NCI-H345 (cell line): ENCODE measurements at regions not wholly inside any gene's neighbourhood (a gene's known extent, or its start where the extent isn't known, plus 50 kb on each side); places are given as distances from the start of the nearest gene placed in this dataset.

ENCODE experiments used
- DNase-seq: peaks from one replicate; lab custom pipeline; 2025; lab: John Stamatoyannopoulos, UW

DNA sequence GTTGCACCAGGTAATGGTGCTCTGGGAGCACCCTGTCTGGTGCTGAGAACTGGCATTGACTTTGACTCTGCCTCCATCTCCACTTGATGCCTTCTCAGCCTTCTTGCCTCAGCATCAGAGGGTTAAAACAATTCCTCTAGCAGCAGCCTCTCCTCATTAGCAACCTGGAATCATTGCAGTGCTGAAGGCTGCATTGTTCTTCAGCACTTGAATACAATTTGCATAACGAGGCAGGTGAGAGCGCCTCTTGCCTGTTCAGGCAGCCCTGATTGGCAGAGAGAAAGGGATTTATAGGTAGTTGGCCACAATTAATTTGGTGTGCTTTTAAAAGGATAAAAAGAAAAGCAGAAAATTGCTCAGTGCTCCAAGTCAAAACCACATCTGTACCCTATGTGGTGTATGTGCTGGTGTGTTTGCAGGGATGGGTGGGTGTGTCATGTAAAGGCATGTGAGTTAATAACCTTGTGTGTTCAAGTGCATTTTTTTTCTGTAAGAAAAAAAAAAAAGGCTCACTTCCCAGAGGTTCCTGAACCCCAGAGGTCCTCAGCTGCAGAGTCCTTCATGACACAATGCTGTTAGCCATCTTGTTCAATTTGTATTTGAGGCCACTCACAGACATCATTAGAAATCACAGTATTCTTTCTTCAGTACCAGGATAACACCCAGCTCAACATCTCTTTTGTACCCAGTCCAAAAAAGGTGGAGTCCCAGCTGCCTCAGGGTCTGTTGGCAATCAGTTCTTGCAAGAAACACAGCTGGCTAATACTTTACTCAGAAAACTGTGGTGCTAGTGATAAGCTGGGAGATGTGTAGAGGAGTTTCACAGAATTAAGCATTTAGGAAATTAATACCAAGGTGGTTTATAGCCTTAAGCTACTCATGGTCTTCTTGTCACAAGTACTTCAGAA is 385.6 kb downstream of the GRIN2B start:
- peak; percentile 24 for DNase-seq

DNA sequence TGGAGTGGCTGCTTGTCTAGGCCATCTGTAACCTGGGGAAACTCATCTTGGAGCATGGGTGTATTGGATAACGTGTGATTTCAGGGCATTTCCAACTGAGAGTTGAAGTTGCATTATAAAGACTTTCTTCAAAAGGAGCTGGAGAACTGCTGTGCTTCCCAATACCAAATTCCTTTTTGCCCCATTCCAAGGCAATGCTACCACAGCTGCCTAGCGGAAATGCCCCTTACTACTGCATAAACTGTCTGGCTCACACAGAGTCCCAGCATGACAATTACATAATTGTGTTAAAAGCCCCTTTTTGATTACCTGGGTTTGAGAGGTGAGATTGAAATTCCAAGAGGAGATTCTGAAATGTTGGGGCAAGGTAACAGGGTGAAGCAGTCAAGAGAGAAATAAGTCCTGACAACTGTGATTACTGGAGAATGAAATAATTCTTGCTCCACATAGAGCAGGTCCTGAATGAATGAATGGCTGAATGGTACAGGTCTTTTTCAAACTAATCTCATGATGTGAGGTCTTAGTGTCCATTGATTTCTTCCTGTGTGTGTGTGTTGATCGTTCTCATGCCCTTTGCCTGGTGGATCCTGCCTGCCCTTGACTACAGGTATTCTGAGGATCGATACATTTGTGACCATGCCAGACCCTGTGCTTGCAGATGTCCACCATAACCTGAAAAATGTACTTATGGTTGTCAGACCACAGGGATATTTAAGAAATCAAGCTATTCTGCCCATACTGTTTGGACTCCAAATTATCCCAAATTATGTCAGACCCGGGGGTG is 386.5 kb downstream of the GRIN2B start:
- no peak for DNase-seq

DNA sequence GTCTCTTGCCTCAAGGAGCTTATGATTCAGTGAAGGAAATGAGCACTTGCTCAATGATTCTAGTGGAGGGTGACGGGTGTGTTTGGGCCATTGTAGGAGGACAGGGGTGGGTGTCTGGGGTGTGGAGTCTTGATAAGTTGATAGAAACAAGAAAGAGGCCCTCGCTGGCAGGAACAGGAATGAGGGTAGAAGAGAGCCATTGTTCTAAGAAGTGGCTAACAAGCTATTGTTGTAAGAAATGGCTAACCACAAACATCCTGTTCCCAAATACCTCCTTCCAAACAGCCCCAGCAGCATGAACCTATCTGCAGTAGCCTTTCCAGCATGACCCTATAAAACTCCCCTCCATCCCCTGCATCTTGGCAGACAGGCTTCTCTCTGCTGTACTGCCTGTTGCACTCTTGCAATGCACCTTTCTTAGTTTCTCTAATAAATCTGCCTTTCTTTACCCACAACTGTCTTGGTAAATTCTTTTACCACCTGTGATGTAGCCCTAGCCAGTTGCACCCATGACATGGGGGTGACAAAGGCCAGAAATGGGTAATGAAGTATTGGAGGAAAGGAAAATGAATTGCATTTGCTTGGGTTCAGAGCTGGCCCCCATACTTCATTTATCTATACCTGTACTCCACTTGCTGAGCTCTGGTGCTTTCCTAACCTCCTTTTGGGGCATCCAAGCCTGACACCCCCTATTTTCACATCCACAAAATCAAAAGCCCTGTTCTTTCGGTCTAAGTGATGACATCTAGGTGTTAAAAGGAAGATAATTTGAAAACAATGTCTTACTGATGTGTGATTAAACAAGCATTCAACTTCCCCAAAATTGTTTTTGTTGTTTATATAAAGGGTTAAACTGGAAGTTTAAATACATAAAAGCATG is 389.1 kb downstream of the GRIN2B start:
- no peak for DNase-seq

DNA sequence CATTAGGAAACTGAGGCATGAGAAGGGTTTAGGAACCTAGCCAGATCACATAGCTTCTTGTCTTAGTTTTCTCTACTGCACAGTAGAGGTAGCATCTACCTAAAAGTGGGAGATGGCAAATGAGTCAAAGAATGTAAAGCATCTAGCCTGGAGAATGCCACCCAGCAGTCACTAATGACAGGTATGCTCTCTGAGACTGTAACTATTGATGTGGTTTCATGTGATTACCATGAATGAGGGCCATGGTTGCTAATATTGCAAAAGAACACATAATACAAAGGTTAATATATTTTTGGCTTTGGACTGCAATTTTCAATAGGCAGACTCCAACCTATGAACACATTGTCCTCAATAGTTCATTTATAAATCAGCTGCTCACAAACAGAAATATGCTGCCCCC is 389.9 kb downstream of the GRIN2B start:
- no peak for DNase-seq

DNA sequence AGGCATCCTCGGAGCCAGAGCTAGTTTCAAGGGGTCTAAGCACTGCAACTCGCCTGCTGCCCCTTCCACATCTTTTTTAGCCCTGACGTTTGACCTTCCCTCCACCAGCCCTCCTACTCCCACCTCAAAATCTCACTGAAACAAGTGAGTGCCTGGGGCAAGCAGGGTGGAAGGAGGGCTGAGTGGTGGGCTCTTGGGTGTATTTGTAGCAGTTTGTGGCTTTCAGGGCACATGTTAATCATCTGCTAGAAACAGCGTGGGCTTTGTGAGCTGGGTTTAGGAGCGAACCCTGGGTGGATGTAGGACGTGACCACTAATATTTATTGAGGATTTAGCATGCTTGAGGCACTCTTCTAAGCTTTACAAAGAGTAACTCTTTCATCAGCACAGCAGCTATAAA is 390.3 kb downstream of the GRIN2B start:
- DNase-seq: no peak

DNA sequence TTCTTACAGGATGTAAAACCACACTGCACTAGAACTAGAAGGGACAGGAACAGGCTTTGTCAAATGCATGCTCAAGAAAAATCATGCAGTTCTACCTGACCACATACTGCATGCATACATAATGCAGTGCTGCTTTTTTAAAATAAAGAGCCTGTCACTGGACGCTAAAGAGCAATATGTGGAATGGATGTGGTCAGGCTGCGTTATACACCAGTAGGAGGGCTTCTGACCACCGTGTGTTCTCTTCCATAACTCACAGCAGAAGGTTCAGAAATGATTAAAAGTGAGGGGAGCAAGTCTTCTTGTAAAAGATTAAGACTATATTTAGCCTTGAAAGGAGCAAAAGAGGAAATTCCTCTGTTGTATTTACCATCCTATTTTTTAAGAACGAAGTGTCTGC is 392.0 kb downstream of the EMP1 start:
- DNase-seq: no peak

DNA sequence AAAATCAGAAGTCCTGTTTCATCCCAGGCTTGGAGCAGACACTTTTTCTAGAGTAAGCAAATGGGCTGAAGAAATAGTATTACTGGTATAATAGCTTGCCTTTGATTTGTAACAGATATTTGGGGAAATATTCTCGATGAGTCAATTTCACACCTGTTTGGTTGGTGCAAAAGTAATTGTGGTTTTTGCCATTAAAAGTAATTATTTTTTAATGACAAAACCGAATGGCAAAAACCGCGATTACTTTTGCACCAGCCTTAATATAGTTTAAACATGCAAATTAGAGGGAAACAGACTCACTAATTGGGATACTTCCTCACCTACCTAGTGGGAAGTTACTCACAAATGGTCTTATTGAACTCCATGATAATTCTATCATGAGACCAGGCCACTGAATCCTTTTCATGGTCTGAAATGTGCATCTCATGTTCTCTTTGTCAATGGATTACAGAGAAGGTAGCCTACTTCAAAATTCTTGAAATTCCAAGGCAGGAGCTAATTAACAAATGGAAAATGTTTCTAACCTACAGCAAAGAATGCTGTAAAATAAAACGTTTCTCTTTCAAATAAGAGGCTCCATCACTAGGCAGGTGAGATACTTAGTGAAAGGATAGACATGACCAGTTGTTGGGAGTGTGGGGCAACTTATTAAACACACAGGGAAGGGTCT is 391.3 kb downstream of the EMP1 start:
- DNase-seq: no peak

DNA sequence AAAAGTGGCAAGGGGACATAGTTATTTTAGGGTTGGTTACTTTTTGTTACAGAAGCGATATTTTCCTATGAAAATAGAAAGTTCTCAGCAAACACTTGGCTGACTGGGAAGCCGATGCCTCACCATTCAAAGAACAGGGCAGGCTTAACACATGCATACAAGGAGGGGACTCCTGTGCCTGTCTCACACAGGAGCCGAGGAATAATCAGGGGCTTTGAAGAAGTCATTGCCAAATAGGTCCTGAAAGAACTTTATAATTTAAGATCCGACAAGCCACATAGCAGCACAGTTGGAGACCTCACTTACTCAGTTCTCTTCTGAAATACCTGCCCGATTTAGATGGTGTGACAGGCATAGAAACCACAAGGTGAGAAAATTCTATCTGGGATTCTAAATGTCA is 389.8 kb downstream of the EMP1 start:
- DNase-seq: no peak

DNA sequence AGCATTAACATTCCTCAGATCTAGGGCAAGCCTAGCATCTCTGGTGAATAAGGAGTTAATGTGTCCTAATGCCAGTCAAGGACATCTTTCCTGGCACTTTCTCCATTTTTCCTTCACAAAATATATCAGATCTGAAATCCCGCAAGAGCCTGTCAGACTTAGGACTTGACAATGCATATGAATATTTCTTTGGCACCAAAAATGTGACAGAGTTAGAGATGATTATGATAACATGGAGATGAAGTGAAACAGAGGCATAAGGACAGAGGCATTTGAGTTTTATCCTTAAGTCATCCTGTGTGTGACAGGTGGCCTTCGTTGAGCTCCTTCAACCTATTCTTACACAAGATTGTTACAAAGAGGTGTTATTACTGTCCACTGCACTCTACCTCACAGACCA is 388.0 kb downstream of the EMP1 start:
- no peak for DNase-seq

DNA sequence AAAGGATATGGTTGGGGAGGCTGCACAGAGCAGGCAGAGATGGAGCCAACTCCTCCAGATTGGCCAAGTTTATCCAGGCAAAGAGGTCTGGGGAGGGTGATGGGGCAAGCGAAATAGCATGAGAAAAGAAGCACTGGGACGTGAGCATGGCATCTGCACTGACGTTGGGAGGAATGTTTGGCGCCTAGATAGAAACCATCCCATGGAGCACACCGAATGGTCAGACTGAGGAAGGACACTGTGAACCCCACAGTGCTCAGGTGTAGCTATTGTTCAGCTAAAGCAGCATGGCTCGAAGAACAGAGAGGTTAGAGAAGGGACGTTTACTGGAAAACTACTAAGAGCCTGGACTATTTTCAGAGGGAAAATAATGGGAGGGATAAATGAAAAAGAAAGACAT is 387.1 kb downstream of the EMP1 start:
- DNase-seq: no peak

DNA sequence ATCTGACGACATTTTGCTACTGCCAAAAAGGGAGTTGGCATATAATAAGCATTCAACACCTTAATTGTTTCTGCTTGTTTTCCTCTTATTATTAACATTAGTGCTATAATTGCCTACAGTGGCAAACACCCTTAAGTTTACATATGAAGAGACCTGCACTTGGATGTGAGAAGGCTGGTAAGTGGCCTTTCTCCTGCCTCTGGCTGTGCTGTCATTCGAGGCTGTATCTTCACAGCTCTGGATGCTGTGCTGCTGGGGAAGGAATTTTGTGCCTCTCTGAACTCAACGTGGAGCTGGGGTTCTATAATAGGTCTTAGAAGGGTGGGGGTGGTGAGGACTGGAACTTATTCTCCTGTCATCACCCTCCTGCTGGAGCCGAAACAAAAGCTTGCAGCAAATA is 385.9 kb downstream of the EMP1 start:
- no peak for DNase-seq

DNA sequence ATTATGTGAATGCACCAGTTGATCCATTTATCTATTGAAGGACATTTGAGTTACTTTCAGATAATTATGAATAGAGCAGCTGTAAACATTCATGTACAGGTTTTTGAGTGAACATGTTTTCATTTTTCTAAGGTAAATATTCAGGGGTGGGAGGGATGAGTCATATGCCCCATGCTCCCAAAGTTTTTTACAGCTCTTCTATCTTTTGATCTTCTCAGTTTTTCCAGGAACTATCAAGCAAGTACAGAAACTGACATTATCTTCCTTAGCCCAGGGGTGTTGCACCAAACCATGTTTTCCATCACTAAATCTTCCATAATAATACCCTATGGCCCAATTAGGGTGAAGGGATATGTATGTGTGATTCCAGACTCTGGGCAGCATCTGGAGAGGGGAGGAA is 384.5 kb downstream of the EMP1 start:
- DNase-seq: no peak

DNA sequence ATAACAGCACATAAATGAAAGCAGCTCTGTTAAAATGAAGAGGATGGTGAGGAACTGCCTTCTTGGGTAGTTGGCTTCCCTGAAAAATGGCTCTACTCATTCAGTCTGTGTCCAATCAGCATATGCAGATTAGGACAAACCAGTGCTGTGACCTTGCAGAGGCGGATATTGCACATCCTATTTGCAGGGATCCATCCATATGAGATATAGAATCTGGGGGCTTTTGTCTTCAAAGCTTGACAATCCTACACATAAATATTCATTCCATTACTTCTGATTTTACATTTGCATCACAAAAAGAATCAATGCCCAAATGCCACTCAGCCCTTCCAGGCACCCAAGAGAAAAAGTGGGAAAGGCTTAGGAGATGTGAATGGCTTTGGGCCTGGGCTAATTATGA is 383.7 kb downstream of the EMP1 start:
- no peak for DNase-seq

DNA sequence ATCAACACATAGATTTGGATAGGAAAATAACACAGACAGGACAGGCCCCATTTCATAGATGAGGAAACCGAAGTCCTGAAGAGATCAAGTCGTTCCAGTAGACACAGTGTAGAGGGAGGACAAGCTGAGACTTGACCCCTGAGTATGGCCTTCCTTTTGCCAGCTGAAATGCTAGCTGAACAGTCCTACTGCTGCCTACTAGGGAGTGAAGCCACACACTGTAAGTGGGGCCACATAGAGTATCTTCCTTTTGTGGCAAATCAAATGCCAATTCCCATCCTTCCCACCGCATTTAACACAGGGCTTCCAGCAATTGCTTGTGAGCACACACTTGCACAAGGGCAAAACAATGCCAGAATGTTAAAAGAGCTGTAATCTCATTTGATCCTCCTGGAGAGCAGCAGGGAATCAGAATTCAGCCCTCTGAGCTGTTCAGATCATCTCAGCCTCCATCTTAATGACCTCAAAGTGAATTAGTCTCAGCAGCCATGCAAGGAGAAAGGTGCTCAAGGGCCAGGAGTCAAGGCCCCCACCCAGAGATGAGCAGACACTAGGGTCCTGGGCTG is 380.5 kb downstream of the EMP1 start:
- no peak for DNase-seq

DNA sequence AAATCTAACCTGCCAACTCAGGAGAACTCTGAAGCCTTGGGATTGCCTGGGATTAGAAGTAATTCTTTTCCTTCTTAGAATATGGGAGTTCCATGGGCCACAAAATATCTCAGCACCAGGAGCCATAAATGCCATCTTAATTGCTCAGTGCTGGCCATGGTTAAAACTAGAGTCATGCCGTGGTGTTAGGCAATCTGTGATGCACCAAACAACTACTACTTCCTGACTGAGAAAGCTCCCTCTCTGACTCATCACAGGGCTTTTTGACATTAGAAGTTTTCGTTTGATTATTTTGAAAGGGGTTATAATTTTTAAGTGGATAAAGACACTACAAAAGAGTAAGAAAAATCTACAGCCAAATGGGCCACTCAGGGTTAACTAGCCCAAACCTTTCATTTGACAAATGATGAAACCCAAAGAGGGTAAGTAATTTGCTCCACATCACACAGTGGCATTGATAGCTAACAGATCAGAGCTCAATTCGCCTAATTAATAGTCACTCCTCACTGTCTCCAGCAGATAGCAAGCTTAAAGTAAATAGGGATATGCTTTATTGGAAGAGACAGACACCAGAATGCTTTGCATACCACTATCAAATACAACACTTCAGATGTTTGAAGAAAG is 377.3 kb downstream of the EMP1 start:
- DNase-seq: no peak

DNA sequence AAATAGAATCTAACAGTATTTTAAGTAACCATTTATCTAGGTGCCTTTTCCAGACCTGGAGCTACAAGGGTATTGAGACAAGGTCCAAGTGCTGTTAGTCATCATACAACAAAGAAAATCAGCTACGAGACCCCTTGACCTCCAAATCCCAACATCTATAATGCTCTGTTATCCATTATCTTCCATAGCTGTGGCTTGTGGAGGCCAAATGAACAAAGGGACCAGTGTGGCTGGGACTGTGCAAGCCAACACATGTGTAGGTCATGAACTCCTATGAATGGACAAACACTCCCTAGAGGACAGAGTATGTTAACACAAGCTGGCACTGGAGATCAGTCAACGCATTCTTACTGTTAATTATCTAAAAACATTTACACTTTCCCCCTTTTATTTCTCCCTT is 374.5 kb downstream of the EMP1 start:
- no peak for DNase-seq

DNA sequence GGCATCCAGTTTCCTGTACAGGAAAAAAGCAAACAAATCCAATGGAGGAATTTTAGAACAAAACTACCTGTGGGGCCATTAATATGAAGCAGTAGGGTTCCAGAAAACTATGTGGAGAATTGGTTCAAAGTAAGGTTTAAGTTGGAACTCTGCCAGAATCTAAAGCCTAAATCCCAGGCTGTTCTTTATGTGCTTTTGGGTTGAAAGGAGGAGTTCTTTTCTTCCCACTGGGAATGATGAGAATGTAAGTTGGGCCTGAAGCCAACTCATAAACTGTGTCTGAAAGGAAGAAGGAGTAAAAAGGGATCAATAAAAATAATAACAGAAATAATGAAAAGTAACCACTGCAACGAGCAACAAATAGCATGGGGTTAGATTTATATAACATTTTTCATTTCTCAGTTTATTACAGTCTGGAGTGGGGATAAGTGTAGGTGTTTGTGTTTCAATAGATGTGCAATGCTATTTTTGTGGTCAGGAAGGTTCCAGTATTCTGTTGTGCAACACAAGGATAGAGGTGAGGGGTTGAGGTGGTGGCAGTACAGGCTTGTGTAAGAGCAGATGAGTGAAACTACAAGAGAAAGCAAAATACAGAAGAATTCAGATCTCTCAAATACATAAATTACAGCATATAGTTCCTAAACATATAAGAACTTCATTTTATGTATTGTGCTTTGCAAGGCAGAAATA is 373.6 kb downstream of the EMP1 start:
- no peak for DNase-seq

DNA sequence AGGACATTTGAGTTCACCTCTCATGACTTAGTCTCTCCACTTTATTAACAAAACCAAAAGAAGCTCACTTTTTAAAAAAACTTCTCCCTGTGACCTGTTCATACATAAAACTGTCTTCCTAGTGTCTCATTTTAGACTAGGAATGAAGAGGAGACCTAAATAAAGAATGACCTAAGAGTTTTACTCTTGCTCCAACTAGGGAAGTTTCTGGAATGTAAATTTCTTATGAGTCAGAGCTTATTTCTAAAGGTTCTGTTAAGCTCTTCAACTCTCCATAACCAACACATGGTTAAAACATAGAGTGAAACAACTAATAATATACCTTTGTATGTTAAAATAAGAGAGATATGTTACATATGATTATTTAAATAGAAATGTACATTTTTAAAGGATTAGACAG is 369.8 kb downstream of the EMP1 start:
- DNase-seq: no peak

DNA sequence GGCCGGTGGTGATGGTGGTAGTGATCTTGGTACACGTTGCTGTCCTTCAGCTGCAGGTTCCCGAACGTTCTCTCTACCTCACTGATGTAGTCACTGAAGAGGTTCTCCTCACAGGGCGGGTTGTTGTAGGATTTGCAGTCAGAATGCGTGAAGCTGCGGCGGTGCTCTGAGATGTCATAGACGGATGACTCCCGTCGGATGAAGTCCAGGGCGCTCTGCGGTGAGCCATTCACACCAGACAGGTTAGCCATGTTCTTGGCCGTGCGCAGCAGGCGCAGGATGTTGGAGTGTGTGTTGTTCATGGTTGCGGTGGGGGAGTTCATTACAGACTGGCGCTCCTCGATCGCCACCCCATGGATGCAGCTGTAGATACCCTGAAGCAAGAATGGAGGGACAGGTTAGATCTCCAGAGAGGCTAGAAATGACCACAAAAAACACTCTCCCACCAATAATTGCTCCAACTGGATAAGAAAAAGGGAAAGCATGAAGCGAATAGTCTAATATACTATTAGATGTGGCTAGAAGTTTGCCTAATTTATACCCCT is 367.8 kb downstream of the EMP1 start:
- no peak for DNase-seq

DNA sequence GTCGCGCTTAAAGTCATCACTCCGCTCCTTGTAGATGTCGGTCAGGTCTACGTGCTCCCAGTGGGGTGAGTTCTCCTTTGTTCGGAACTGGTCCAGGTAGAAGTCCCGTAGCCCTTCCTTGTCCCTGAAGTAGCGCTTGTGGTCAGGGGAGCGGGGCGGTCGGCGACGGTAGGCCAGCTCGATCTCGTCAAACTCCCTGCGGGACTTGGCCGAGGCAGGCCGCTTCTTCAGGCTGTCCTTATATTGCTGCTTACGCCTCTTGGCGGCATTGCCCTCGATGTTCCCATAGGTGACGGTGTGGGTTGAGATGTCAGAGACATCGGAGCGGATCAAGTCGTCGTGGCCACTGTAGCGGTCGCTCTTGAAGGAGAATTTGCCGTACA is 367.2 kb downstream of the EMP1 start:
- DNase-seq: no peak
